Fibroblast of skin of abdomen (primary cell): ENCODE measurements at regions not wholly inside any gene's neighbourhood (a gene's known extent, or its start where the extent isn't known, plus 50 kb on each side); places are given as distances from the start of the nearest gene placed in this dataset.
"Not testable (repeated sequence)": the region's sequence is repeated elsewhere in the genome, so short reads cannot be mapped to it uniquely, and the experiment has no call there.

ENCODE experiments used
- DNase-seq: peaks from one replicate; pipeline ENCODE4 v3.0.0-alpha.2; 2013

DNA sequence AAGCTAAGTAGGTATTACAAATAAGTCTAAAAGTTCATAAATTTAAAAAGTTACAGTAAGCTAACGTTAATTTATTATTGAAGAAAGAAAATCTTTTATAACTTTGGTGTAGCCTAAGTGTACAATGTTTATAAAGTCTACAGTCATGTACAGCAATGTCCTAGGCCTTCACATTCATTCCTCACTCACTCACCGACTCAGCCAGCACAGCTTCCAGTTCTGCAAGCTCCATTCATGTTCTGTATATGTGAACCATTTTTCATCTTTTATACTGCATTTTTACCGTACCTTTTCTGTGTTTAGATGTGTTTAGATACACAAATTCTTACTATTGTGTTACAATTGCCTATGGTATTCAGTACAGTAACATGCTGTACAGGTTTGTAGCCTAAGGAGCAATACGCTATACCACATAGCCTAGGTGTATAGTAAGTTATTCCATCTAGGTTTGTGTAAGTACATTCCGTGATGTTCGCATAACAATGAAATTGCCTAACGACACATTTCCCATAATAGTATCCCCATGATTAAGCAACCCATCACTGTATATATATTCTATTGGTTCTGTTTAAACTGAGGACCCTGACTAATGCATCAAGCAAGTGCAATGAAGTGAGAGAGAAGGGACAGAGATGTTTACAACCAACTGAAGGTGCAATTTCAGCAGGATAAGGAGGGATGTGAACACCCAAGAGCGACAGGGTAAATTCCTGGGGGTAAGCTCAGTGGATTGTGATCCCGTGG, 88.9 kb upstream of the TRIO start:
- DNase-seq: no peak

DNA sequence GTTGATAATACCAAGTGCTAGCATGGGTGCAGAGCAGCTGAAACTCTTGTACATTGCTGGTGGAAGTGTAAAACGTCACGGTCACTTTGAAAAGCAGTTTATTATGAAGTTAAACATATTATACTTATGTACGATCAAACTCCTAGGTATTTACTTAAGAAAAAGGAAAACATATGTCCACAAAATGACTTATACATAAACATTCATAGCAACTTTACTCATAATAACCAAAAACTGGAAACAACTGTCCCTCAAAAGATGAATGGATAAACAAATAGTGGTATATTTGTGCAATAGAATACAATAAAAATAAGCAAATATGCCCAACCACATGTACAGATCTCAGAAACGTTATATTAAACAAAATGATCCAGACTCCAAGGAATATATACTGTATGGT, 92.3 kb upstream of the TRIO start:
- no peak for DNase-seq

DNA sequence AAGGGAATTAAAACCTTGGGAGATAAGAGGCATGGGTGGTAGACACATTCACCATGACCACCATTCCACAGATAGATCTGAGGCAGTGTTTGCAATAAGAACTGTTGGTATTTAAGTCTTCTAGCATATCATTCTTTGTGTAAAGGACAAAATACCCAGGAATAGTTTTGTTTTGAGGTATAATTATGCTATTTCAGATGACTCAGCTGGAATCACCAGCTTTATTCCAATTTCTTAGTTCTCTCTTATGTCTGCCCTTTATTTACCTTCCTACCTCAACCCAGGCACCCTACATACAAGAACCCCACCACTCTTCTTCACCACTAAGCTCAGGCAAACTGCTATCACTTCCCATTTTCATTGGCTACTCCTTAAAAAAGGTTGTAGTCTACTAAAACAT, 94.7 kb upstream of the TRIO start:
- no peak for DNase-seq

DNA sequence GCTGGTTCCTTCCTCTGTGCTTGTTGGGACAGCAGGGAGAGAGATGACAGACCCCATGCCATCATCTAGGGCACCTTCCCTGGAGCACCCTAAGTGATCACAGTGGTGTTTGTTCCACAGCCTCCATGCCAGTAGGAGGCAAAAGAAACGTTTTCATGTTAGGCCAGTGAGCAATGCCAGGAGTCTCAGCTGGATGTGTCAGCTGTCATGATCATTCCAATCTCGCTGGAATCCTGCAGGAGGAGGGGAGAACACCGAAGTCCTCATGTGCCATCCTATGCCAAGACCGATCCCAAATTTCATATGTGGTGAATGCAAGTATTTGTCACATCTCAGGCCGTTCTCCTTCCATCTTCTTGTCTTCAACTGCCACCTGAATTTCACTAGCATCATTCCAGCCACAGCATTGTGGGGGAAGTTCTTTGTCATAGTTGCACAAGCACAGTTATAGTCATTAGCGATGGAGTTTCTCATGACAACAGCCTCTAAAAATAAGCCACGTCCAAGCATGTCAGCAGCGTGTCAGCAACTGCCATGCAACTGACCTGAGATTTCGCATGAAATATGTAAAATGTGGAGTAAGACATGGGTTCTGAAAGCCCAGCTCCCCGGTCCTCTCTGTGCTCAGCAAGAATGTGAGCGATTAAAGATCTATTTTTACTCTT, 97.2 kb upstream of the DNAH5 start:
- no peak for DNase-seq

DNA sequence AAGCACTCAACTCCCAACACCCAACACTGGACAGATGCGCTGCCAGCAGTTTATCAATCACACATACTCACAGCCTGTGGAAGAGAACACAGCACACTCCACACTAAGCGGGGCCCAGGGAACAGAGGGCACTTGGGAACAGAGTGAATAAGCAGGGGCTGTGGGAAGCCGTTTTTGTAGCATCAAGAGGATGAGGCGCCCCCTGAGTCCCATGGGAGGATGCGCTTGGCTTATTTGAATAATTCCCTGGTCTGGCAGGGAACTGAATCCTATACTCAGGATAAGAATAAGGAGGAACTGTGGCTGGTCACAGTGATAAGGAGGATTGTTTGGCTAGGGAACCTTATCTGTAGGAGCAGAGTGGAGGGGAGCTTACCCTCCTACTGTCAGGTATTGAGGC, 96.1 kb upstream of the DNAH5 start:
- DNase-seq: no peak

DNA sequence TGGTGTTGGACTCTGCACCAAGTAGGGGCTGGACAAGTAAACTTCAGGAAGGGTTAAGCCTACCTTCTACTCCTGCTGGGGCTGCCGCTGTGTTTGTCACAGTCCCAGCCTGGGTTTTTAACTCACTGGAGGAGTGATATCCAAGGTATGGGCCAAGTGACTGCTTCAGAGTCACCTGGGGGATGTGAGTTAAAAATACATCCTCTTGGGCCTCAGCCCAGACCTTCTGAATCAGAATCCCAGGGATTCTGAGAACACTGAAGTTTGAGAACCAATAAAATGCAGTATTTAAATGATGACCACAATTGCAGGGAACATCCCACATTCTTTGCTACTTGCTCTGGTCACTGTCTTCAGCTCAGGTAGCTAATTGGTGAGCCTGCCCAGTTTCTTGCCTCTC, 95.1 kb upstream of the DNAH5 start:
- peak; percentile 56 for DNase-seq

DNA sequence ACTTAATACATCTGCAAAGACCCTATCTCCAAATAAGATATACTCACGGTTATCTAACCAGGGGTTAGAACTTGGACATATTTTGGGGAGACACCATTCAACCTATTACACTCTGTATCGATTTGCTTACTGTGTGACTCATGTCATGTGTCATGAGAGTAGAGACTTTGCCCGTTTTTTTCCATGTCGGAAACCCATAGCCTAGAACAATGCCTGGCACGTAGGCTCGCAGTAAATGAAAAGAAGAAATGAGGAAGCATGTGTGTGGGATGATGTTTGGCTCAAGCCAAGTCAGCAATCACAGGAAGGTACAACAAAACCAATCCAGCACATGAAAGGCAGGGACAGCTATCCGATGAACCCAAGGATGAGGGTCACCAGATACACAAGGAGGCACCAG, 94.6 kb upstream of the DNAH5 start:
- DNase-seq: no peak

DNA sequence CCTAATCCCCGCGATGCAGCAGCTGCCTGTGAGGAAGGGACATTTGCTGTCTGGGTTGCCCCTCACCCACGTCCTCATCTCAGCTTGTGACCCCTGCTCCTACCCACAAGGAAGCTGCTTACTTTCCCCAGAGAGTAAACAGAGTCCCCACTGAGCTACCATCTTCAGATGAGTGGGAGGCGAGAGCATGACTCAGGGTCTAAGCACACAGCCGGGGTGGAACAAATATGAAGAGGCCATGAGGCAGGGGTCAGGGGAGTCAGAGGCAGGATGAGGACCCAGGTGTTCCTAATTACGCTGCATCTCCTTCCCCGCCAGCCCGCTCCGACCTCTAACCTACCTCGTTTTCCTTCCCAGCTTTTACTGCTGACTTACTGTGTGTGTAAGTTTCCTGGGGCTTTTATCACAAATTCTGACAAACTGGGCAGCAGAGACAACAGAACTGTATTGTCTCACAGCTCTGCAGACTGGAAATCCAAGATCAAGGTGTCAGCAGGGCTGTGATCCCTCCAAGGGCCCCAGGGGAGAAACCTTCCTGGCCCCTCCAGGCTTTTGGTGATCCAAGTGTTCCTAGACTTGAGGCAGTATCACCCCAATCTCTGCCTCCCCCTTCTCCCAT, 94.0 kb upstream of the DNAH5 start:
- peak; percentile 89 for DNase-seq

DNA sequence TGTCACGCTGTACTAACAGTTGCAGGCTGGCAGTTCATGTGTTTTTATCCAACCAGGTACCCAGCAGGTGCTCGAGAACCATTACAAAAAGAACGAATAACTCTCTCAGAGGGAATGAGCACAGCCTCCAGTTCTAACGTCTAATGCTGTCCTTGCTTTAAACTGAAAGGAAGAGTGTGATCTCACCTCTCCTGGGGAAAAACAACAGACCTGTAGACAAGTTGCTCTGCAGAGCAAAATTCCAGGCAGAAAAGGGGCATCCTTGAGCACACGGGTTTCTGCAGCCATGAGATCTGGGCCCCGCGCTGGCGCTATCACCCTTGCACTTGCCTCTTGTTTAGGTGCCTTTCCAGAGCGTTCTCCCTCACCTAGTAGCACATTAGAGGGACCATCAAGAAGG, 92.5 kb upstream of the DNAH5 start:
- no peak for DNase-seq

DNA sequence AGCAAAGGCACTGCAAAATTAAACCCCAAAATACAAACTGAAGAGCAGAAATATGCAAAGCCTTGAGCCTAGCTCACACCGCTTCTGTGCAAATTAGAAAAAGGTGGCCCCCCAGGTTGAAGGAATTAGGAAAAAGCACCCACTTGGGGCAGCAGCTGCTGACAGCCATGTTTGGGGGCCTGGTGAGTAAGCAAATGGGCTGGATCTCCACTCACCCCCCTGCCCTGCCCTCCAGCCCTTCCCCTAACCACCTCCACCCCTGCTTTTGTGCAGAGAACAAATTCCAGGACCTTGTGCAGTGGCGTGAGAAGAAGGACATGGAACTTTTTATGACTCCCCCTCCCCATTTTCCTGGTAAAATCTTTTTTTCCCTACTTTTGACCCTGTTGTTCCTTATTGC, 92.0 kb upstream of the DNAH5 start:
- peak; percentile 79 for DNase-seq

DNA sequence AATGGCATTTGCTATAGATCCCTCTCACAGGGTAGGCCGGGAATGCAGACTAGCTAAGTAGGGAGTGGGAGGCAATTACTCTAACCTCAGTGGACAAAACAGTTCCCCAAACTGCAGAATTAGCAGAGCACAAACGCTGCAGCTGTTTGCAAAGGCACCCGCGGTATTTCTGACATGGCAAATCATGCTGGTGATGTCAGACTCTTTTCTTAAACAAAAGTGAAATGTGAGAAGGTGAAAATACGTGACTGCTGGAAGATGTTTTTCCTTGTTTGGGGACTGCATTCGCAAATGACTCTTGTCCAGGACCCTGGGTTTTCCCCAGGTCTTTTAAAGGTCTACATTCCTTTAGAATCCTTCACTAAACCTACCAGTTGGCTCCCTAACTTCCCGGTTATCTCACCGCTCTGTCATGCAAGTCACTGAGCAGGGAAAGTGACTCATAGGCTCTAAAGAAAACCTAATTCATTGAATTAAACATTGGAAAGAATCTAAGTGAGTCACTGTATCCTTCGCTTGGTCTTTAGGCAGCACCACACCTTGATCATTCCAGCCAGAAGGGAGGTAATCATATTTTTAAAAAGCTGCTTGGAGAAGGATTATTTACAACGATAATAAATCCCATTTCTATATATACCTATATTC, 91.5 kb upstream of the DNAH5 start:
- peak; percentile 99 for DNase-seq

DNA sequence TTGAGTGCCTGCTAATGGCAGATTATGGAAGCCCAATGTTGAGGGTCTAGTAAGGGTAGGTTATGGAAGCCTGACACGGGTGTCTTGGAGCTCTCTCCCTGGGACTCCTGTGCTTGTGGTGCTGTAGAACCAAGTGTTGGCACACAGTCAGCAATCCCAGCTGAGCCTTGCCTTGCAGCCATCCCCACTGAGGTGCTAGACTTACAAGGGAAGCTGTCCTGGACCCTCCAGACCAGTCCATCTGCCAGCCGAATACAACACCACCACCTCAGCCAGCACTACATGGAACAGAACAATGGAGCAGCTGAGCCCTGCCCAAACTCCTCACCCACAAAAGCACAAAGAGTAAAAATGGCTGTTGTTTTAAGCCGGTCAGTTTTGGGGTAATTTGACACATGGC, 90.5 kb upstream of the DNAH5 start:
- DNase-seq: no peak

DNA sequence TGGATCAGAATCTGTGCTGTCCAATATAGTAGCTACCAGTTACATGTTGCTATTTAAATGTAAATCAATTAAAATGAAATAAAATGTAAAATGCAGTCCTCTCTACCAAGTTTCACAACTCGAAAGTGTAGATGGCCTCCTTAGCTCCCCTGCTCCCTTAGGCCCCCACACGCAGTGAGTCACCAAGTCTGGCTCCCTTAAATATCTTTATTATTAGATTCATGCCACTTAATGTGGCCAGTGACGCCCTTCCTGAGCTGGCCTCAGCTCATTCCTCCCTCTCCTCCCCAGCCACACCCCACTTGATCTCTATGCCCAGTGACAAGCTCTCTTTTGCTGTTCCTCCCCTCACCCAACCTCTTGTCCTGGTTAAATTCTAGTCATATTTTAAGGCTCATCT, 88.4 kb upstream of the DNAH5 start:
- DNase-seq: peak; percentile 58

DNA sequence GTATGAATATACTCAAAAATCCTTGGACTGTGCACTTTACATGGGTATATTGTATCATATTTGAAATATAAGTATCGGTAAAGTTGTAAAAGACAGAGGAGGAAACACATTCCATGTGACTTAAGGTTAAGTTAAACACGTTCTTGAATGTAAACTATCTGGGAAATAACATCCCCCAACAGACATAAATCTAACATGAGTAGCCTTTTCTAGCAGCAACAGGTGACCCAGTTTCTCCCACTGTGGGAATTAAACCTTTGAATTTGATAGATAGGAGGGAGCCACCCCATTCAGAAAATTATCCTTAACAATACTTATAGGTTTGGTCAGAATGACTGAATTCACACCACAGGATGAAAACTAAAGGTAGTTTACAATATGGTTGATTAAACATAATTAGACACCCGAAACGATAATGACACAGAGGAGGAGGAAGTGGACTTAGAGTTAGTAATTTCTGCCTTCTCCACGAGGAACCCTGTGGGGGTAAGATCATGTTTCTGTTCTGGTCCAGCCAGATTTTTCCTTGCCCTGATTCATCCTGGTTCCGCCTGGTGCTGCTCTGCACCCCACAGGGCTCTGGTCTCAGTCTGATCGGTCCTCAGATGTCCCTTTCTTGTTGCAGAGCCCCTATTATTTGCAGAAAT, 84.6 kb upstream of the DNAH5 start:
- no peak for DNase-seq

DNA sequence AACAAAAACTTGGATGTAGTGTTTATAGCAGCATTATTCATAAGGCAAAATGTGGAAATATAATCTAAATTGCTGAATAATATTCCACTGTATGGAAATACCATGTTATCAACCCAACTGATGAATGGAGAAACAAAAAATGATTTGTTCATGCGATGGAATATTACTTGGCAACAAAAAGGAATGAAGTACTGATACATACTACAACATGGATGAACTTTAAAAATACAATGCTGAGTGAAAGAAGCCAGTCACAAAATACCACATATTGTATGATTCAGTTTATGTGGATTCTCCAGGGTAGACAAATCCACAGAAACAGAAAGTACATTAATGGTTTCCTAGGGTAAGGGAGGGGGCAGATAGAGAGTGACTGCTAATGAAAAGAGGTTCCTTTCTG, 83.7 kb upstream of the DNAH5 start:
- no peak for DNase-seq

DNA sequence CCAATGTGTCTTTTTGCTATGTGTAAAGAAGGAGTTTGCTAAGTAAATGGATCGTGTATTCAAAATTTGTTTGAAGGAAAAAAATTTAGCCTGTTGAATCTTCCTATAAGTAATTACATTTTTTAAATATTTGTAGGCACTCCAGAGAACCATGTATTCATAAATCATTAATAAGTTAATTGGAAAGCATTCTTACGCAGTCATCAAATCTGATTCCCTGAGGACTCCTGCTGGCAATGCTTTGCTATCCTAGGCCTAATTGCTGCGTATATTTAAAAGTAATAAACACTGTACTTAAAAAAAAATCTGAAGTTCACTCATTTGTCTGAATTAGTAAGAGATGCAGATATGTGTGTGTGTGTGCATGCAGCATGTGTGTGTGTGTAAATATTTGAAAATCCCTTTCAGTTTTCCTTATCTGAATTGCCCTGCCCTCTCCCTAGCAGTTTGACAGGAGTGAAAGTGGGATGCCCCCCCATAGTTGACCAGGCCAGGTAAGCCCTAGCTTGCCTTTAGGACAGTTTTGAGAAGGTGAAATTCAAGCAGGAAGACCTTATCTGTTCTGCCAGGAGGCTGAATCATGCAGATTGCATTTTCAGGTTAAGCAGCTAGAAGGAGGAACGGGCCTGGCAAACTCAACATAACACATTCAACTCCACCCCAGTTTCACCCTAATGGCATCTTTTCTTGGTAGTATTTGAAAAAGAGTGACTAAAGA, 81.2 kb upstream of the DNAH5 start:
- no peak for DNase-seq

DNA sequence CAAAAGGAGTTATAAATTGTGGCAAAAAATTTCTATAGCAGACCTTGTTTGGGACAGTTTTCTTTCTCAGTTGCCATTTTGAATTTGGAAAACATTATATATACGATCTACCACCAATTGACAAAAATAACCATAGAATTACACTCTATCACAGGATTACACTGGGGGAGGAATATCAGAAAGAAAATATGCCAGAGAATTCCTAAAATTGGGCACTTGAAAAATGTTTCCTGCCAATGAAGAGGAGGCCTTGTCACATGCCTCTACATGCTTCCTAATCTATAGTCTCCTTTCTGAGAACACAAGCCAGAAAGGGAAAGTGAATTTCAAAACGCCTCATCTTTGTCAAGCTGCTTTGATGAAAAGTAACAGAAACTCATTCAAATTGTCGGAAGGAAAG, 78.5 kb upstream of the DNAH5 start:
- no peak for DNase-seq

DNA sequence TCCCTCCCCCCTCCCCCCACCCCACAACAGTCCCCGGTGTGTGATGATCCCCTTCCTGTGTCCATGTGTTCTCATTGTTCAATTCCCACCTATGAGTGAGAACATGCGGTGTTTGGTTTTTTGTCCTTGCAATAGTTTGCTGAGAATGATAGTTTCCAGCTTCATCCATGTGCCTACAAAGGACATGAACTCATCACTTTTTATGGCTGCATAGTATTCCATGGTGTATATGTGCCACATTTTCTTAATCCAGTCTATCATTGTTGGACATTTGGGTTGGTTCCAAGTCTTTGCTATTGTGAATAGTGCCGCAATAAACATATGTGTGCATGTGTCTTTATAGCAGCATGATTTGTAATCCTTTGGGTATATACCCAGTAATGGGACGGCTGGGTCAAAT, 76.5 kb upstream of the DNAH5 start:
- DNase-seq: not testable (repeated sequence)

DNA sequence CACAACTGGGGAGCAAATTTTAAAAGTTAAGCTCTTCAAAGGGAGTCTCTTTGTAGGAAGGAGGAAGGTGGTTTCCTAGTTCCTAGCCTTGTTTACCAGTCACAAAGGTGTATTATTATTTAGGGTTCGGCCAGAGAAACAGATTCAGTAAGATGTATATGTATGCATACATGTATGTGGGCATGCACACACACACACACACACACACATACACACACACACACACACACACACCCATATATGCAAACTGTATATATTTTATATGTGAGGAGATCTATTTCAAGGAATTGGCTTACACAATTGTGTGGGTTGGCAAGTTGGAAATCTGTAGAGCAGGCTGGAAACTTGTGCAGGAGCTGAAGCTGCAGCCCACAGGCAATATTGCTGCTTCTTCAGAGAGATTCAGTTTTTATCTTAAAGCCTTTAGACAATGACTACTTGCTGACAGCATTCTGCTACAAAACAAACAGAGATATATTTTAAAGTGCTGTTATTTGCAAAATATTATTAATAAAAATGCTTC, 75.3 kb upstream of the DNAH5 start:
- no peak for DNase-seq

DNA sequence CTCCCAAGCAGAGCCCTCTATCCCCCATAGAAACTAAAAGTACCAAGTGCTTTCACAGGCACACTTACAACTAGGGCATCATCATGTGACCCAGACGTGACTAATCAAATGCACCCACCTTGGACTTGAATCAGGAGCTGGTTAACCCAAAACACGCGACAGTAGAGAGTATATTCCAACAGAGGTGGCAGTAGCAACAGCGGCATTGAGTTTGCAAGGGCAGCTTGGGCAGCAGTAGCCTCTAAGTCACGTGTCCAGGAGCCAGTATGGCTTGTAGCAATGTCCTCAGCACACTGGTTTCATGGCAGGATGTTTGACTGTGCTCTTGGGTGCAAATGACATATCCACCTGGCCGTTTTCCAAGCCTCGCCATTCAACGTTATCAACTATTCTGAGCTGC, 73.4 kb upstream of the DNAH5 start:
- DNase-seq: no peak

DNA sequence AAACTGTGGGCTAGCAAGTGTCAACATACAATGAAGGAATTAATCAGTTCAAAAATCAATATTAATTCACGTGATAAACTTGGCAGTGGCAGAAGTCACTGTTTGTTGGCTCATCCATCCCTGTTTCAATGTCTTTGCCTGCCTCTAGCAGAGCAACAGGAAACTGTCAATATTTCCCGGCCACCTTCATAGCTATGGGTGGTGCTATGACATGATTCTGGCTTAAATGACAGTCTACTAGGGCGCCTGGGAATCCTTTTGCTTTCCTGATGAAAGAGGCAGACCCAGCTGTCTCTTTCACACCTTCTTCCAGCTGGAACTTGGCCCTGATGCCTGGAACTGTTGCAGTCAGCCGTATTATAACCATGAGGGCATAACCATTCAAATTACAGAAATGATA, 72.1 kb upstream of the DNAH5 start:
- DNase-seq: no peak
